Smooth muscle cell (in vitro differentiated cells): ENCODE measurements at regions not wholly inside any gene's neighbourhood (a gene's known extent, or its start where the extent isn't known, plus 50 kb on each side); places are given as distances from the start of the nearest gene placed in this dataset.

Experiments
- DNase-seq: peaks from one replicate; lab custom pipeline; 2025; ENCODE audit not compliant: unreplicated experiment; lab: John Stamatoyannopoulos, UW
- H2AFZ ChIP-seq: fragments of 200-600 bp; sonication (generic); 2 replicates; pipeline ENCODE4 v1.6.0; 2016; ENCODE audit warnings: antibody characterized with exemption, low read depth, mild to moderate bottlenecking
- H3F3A ChIP-seq: fragments of 200-600 bp; sonication (generic); 2 replicates; pipeline ENCODE4 v1.6.0; 2017; ENCODE audit warnings: antibody characterized with exemption, low read depth
- H3K27ac ChIP-seq: fragments of 200-600 bp; sonication (generic); 2 replicates; pipeline ENCODE4 v1.5.1; 2016; ENCODE audit warnings: low read depth, mild to moderate bottlenecking
- H3K27me3 ChIP-seq: fragments of 200-600 bp; sonication (generic); 2 replicates; pipeline ENCODE4 v1.6.1; 2016; ENCODE audit warnings: low read depth, mild to moderate bottlenecking
- H3K36me3 ChIP-seq: fragments of 200-600 bp; sonication (generic); 2 replicates; pipeline ENCODE4 v1.5.1; 2016; ENCODE audit warnings: low read depth
- H3K4me1 ChIP-seq: fragments of 200-600 bp; sonication (generic); 2 replicates; pipeline ENCODE4 v1.5.1; 2016; ENCODE audit warnings: low read depth
- H3K4me2 ChIP-seq: fragments of 200-600 bp; sonication (generic); 2 replicates; pipeline ENCODE4 v1.6.0; 2016; ENCODE audit warnings: mild to moderate bottlenecking
- H3K4me3 ChIP-seq: fragments of 200-600 bp; sonication (generic); 2 replicates; pipeline ENCODE4 v1.5.1; 2016; ENCODE audit warnings: mild to moderate bottlenecking
- H3K79me2 ChIP-seq: fragments of 200-600 bp; sonication (generic); 2 replicates; pipeline ENCODE4 v1.6.0; 2016; ENCODE audit warnings: low read depth, mild to moderate bottlenecking
- H3K9ac ChIP-seq: fragments of 200-600 bp; sonication (generic); 2 replicates; pipeline ENCODE4 v1.6.0; 2016; ENCODE audit warnings: low read depth
- H3K9me3 ChIP-seq: fragments of 200-600 bp; sonication (generic); replicated peaks from 2 replicates; pipeline ENCODE4 v1.5.1; 2016; ENCODE audit warnings: low read depth
- H4K20me1 ChIP-seq: fragments of 200-600 bp; sonication (generic); 2 replicates; pipeline ENCODE4 v1.6.0; 2016; ENCODE audit warnings: low read depth
- WGBS: methylation state at CpG from one replicate; pipeline ENCODE4 v1.1.7; 2016; ENCODE audit warnings: low lambda C conversion rate; 5-methylcytosine and 5-hydroxymethylcytosine counted together
- TF ChIP-seq, protein P1 (sequence below): fragments of 200-600 bp; sonication (generic); IDR thresholded peaks from 2 replicates; pipeline ENCODE4 v1.5.1; 2017; ENCODE audit warnings: borderline replicate concordance, mild to moderate bottlenecking, antibody characterized with exemption; ENCODE audit not compliant: insufficient read depth, poor library complexity, severe bottlenecking

GRCh38 chr6:164563924-164564323 is 745.5 kb downstream of the C6orf118 start:
- Histone ChIP-seq H3K4me3 (no peak overlapping the region), H3K27me3 (no peaks in the 10 kb centered on the region), H4K20me1 (no peaks in the 10 kb centered on the region), H2AFZ (peak overlapping the region; percentile 24), H3K79me2 (no peaks in the 10 kb centered on the region), H3F3A (no peaks in the 10 kb centered on the region), H3K9me3 (peaks cover 5% of the 10 kb centered on the region), H3K9ac (no peak overlapping the region), H3K4me2 (no peak overlapping the region), H3K27ac (no peak overlapping the region), H3K36me3 (no peaks in the 10 kb centered on the region), H3K4me1 (peaks cover 20% of the 10 kb centered on the region)
- DNase-seq, result no peak
- WGBS, result 45% methylated on average over 2 of the region's 2 CpGs
- TF ChIP-seq, protein P1, sequence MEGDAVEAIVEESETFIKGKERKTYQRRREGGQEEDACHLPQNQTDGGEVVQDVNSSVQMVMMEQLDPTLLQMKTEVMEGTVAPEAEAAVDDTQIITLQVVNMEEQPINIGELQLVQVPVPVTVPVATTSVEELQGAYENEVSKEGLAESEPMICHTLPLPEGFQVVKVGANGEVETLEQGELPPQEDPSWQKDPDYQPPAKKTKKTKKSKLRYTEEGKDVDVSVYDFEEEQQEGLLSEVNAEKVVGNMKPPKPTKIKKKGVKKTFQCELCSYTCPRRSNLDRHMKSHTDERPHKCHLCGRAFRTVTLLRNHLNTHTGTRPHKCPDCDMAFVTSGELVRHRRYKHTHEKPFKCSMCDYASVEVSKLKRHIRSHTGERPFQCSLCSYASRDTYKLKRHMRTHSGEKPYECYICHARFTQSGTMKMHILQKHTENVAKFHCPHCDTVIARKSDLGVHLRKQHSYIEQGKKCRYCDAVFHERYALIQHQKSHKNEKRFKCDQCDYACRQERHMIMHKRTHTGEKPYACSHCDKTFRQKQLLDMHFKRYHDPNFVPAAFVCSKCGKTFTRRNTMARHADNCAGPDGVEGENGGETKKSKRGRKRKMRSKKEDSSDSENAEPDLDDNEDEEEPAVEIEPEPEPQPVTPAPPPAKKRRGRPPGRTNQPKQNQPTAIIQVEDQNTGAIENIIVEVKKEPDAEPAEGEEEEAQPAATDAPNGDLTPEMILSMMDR, result no peak

DNA sequence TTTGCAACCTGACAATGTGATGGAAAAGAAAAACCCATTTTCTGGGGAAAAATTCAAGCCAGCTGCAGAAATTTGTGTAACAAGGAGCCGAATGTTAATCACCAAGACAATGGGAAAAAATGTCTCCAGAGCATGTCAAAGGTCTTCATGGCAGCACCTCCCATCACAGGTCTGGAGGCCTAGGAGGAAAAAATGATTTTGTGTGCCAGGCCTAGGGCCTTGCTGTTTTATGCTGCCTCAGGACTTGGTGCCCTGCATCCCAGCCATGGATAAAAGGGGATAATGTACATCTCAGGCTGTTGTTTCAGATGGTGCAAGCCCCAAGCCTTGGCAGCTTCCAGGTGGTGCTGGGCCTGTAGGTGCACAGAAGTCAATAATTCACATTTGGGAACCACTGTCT is 747.7 kb downstream of the C6orf118 start:
- Histone ChIP-seq H2AFZ (no peak overlapping the region), H3K4me3 (no peak overlapping the region), H3K36me3 (no peaks in the 10 kb centered on the region), H3K4me1 (peaks cover 20% of the 10 kb centered on the region), H4K20me1 (no peaks in the 10 kb centered on the region), H3K27me3 (no peaks in the 10 kb centered on the region), H3K79me2 (no peaks in the 10 kb centered on the region), H3K27ac (no peak overlapping the region), H3K9me3 (peaks cover 5% of the 10 kb centered on the region), H3K9ac (no peak overlapping the region), H3F3A (no peaks in the 10 kb centered on the region), H3K4me2 (no peak overlapping the region)
- TF ChIP-seq, protein P1, result no peak
- 87% methylated on average over 1 of the region's 1 CpG for WGBS
- no peak for DNase-seq

DNA sequence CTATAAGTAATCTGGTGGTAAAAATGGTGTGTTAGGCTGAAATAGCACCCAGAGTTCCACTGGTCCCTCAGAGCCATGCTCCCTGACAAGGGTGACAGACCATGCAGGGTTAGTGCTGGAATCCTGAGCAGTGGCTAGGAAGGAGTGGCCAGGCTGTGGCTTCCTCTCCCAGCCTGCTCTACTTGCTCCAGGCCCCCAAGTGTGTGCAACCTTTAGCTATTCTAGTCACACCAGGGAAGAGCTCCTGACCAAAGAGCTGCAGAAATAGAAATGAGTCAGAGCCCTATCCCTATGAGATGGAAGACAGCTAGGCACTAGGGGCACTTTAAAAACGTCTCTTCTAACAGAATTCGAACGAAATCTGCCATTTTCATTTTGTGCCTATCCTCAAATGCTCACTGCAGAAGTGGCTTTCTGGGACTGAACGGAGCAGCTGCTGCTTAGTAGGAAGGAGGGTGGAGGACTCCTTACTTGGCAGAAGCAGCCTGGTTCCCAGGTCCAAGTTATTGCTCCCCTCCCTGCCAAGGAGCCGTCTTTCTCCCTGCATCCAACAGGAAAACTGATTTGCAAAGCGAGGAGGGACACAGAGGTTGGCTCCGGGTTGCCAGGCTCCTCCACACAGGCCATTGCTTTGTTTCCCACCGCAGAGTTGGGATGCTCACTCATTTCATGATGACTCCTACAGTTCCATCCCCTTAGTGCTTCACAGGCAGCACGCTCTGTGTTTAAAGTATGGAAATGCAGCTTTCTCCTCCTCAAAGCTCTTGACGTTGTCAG is 754.5 kb downstream of the C6orf118 start:
- TF ChIP-seq, protein P1, result no peak
- H3K4me2 ChIP-seq, result no peak overlapping the region
- H3K27me3 ChIP-seq, result no peaks in the 10 kb centered on the region
- no peak overlapping the region for H3K27ac ChIP-seq
- no peaks in the 10 kb centered on the region for H4K20me1 ChIP-seq
- WGBS, result 88% methylated on average over 10 of the region's 10 CpGs
- H3K4me1 ChIP-seq, result no peaks in the 10 kb centered on the region
- no peak for DNase-seq
- H3K4me3 ChIP-seq, result no peak overlapping the region
- H2AFZ ChIP-seq, result no peak overlapping the region
- no peaks in the 10 kb centered on the region for H3K36me3 ChIP-seq
- H3F3A ChIP-seq, result no peaks in the 10 kb centered on the region
- H3K79me2 ChIP-seq, result no peaks in the 10 kb centered on the region
- no peaks in the 10 kb centered on the region for H3K9me3 ChIP-seq
- no peak overlapping the region for H3K9ac ChIP-seq

- H3K9me3 ChIP-seq, result no peaks in the 10 kb centered on the region
- no peaks in the 10 kb centered on the region for H3K27me3 ChIP-seq
- H3K36me3 ChIP-seq, result no peaks in the 10 kb centered on the region
- 92% methylated on average over 3 of the region's 3 CpGs for WGBS
- H3K4me2 ChIP-seq, result no peak overlapping the region
- no peak for DNase-seq
- H4K20me1 ChIP-seq, result no peaks in the 10 kb centered on the region
- H3F3A ChIP-seq, result no peaks in the 10 kb centered on the region
- H3K27ac ChIP-seq, result no peak overlapping the region
- no peak overlapping the region for H2AFZ ChIP-seq
- H3K4me3 ChIP-seq, result no peak overlapping the region
- H3K4me1 ChIP-seq, result no peaks in the 10 kb centered on the region
- H3K9ac ChIP-seq, result no peak overlapping the region
- H3K79me2 ChIP-seq, result no peaks in the 10 kb centered on the region
- TF ChIP-seq, protein P1, result no peak
These were observed 755.2 kb downstream of the C6orf118 start for GRCh38 chr6:164554226-164554625.
